ENCODE measurements at regions not wholly inside any gene's neighbourhood (a gene's known extent, or its start where the extent isn't known, plus 50 kb on each side); places are given as distances from the start of the nearest gene placed in this dataset.

GRCh38 chr7:124269774-124270173 lies 236.9 kb upstream of the TMEM229A start:
- Histone ChIP-seq H3K79me2 (ENCODE audit: insufficient read depth, low read length) (no peaks in the 10 kb centered on the region), H3K9ac (ENCODE audit: extremely low read depth, insufficient read length, low read length) (no peak overlapping the region), H3K9me3 (ENCODE audit: control insufficient read depth, low read depth, low read length) (no peaks in the 10 kb centered on the region), H3K56ac (ENCODE audit: insufficient read length, low read depth, low read length) (no peak overlapping the region), H3K4me2 (ENCODE audit: insufficient read depth, insufficient read length, low read length) (no peak overlapping the region), H3K14ac (ENCODE audit: insufficient read depth, low read length) (no peak overlapping the region), H4K8ac (replicated peaks; ENCODE audit: insufficient read length, low read depth, low read length) (no peak overlapping the region), H2BK120ac (ENCODE audit: low read depth, low read length, poor library complexity, severe bottlenecking) (no peak overlapping the region), H3K27ac (ENCODE audit: insufficient read length, low read depth, low read length) (no peak overlapping the region), H2BK12ac (ENCODE audit: insufficient read length, low read depth, low read length) (no peak overlapping the region), H2AK5ac (ENCODE audit: insufficient read length, low read length) (no peak overlapping the region), H3K27me3 (ENCODE audit: insufficient read depth, low read length) (no peaks in the 10 kb centered on the region), H4K5ac (ENCODE audit: insufficient read length, low read depth, low read length) (no peak overlapping the region), H4K20me1 (ENCODE audit: control insufficient read depth, insufficient read depth, insufficient read length) (no peaks in the 10 kb centered on the region), H3K4ac (ENCODE audit: low read depth, low read length) (no peak overlapping the region), H3K23ac (ENCODE audit: insufficient read length, low read depth, low read length) (no peak overlapping the region), H2BK15ac (ENCODE audit: low read depth, low read length) (no peak overlapping the region), H4K91ac (ENCODE audit: insufficient read length, low read depth, low read length) (no peak overlapping the region), H2BK20ac (ENCODE audit: low read depth, low read length, poor library complexity, severe bottlenecking) (no peak overlapping the region), H3K79me1 (ENCODE audit: insufficient read depth, low read depth, low read length, poor library complexity, severe bottlenecking) (no peaks in the 10 kb centered on the region), H3K23me2 (ENCODE audit: insufficient read length, low read depth, low read length, poor library complexity, severe bottlenecking) (no peaks in the 10 kb centered on the region), H3K4me1 (ENCODE audit: insufficient read depth, low read length) (no peaks in the 10 kb centered on the region), H3T11ph (ENCODE audit: low read length) (no peak overlapping the region), H2AFZ (ENCODE audit: low read length) (no peak overlapping the region), H3K18ac (ENCODE audit: insufficient read length, low read depth, low read length) (no peak overlapping the region), H2BK5ac (ENCODE audit: insufficient read length, low read length) (no peak overlapping the region)
- Mint-ChIP-seq H3K36me3 (ENCODE audit: insufficient read depth in 1 of 3, low read depth in 3 of 3) (no peaks in the 10 kb centered on the region), H3K27me3 (ENCODE audit: low read depth) (no peaks in the 10 kb centered on the region), H3K4me1 (peaks cover 0 to under 1% of the 10 kb centered on the region in 2 experiments; a peak in 1 of 4 replicates), H3K27ac (no peak overlapping the region), H3K9me3 (no peaks in the 10 kb centered on the region), H3K4me3 (no peak overlapping the region)
- DNase-seq, result no peak
- no peak for TF ChIP-seq CTCF (conservative IDR thresholded peaks at IDR 0.05)

Measured in H9 (cell line).